Naive B cell (primary cell): ENCODE measurements at regions not wholly inside any gene's neighbourhood (a gene's known extent, or its start where the extent isn't known, plus 50 kb on each side); places are given as distances from the start of the nearest gene placed in this dataset.
"Not testable (repeated sequence)": the region's sequence is repeated elsewhere in the genome, so short reads cannot be mapped to it uniquely, and the experiment has no call there.

Source experiments
- ATAC-seq, 2 donors: fragments of 150-1000 bp; cut with Tn5 transposase; 2 replicates each; pipeline ENCODE4 v1.10.0; 2021; ENCODE audit warnings: low read depth in 2 of 2, mild to moderate bottlenecking in 2 of 2, moderate library complexity in 2 of 2
- DNase-seq: peaks from one replicate; pipeline ENCODE4 v3.0.0; 2022
- H3K27ac Mint-ChIP-seq, 6 donors: one replicate each; pipeline ENCODE4 v1.8.0; 2020 to 2022; ENCODE audit warnings: mild to moderate bottlenecking in 6 of 6, mixed read lengths in 6 of 6, moderate library complexity in 5 of 6, inconsistent platforms in 2 of 6
- H3K27me3 Mint-ChIP-seq, 3 donors: one replicate each; pipeline ENCODE4 v1.8.0; 2021 to 2022; ENCODE audit warnings: mixed read lengths in 3 of 3, mild to moderate bottlenecking in 1 of 3
- H3K36me3 Mint-ChIP-seq, 2 donors: one replicate each; pipeline ENCODE4 v1.8.0; 2020 to 2022; ENCODE audit warnings: mixed read lengths in 2 of 2, inconsistent platforms in 1 of 2, mild to moderate bottlenecking in 1 of 2
- H3K4me1 Mint-ChIP-seq, 3 donors: one replicate each; pipeline ENCODE4 v1.8.0; 2020 to 2022; ENCODE audit warnings: mixed read lengths in 3 of 3, inconsistent platforms in 1 of 3, mild to moderate bottlenecking in 1 of 3, moderate library complexity in 1 of 3
- H3K4me3 Mint-ChIP-seq, 8 donors: one replicate each; pipeline ENCODE4 v1.8.0; 2020 to 2022; ENCODE audit warnings: mild to moderate bottlenecking in 8 of 8, mixed read lengths in 8 of 8, moderate library complexity in 8 of 8, inconsistent platforms in 2 of 8
- H3K9me3 Mint-ChIP-seq, 7 donors: one replicate each; pipeline ENCODE4 v1.8.0; 2020 to 2022; ENCODE audit warnings: mixed read lengths in 7 of 7, mild to moderate bottlenecking in 5 of 7, inconsistent platforms in 2 of 7, moderate library complexity in 1 of 7

- no peaks in the 10 kb centered on the region for H3K27me3 Mint-ChIP-seq
- DNase-seq (no peak), ATAC-seq (no peak)
- peaks cover 0 to 5% (median 0%) of the 10 kb centered on the region in 7 donors for H3K9me3 Mint-ChIP-seq
- H3K36me3 Mint-ChIP-seq: no peaks in the 10 kb centered on the region
- H3K4me1 Mint-ChIP-seq: no peaks in the 10 kb centered on the region
- H3K4me3 Mint-ChIP-seq: no peak overlapping the region
- no peak overlapping the region for H3K27ac Mint-ChIP-seq
Observed at GRCh38 chr11:98740321-98740720, 280.4 kb upstream of the CNTN5 start.

- H3K4me1 Mint-ChIP-seq, ATAC-seq, H3K4me3 Mint-ChIP-seq, DNase-seq, H3K27me3 Mint-ChIP-seq, H3K36me3 Mint-ChIP-seq, H3K27ac Mint-ChIP-seq: not testable (repeated sequence)
- peaks cover 4 to 14% (median 11%) of the 10 kb centered on the region in 7 donors for H3K9me3 Mint-ChIP-seq
Observed at GRCh38 chr11:98763446-98763845, 257.3 kb upstream of the CNTN5 start.

- ATAC-seq (no peak), DNase-seq (no peak)
- no peak overlapping the region for H3K4me3 Mint-ChIP-seq
- no peaks in the 10 kb centered on the region for H3K27me3 Mint-ChIP-seq
- H3K9me3 Mint-ChIP-seq: peaks cover 3 to 20% (median 6%) of the 10 kb centered on the region in 7 donors
- no peak overlapping the region for H3K27ac Mint-ChIP-seq
- no peaks in the 10 kb centered on the region for H3K36me3 Mint-ChIP-seq
- no peaks in the 10 kb centered on the region for H3K4me1 Mint-ChIP-seq
Observed at GRCh38 chr11:98766903-98767302, 253.8 kb upstream of the CNTN5 start.

- H3K4me1 Mint-ChIP-seq, H3K36me3 Mint-ChIP-seq, DNase-seq, H3K4me3 Mint-ChIP-seq, H3K27me3 Mint-ChIP-seq, ATAC-seq, H3K27ac Mint-ChIP-seq: not testable (repeated sequence)
- H3K9me3 Mint-ChIP-seq: peaks cover 4 to 16% (median 5%) of the 10 kb centered on the region in 7 donors
Observed at GRCh38 chr11:98770046-98770445, 250.7 kb upstream of the CNTN5 start.

- Mint-ChIP-seq H3K4me1 (no peaks in the 10 kb centered on the region), H3K27ac (no peak overlapping the region), H3K27me3 (no peaks in the 10 kb centered on the region), H3K4me3 (no peak overlapping the region), H3K9me3 (peaks cover 2 to 16% (median 4%) of the 10 kb centered on the region in 7 donors), H3K36me3 (no peaks in the 10 kb centered on the region)
- no peak for DNase-seq
- no peak for ATAC-seq
Observed at GRCh38 chr11:98771791-98772190, 249.0 kb upstream of the CNTN5 start.

GRCh38 chr11:98772893-98773292 is 247.9 kb upstream of the CNTN5 start:
- Mint-ChIP-seq H3K27ac (no peak overlapping the region), H3K4me1 (no peaks in the 10 kb centered on the region), H3K4me3 (no peak overlapping the region), H3K27me3 (no peaks in the 10 kb centered on the region), H3K36me3 (no peaks in the 10 kb centered on the region), H3K9me3 (peaks cover 0 to 16% (median 4%) of the 10 kb centered on the region in 7 donors)
- ATAC-seq (no peak), DNase-seq (no peak)

GRCh38 chr11:98793276-98793675 is 227.5 kb upstream of the CNTN5 start:
- no peak for DNase-seq
- Mint-ChIP-seq H3K27me3 (no peaks in the 10 kb centered on the region), H3K4me3 (no peak overlapping the region), H3K27ac (no peak overlapping the region), H3K36me3 (no peaks in the 10 kb centered on the region), H3K4me1 (no peaks in the 10 kb centered on the region), H3K9me3 (peaks cover 0 to 8% (median 5%) of the 10 kb centered on the region in 7 donors)
- ATAC-seq: no peak

GRCh38 chr11:98798333-98798732 is 222.4 kb upstream of the CNTN5 start:
- H3K4me1 Mint-ChIP-seq: no peaks in the 10 kb centered on the region
- ATAC-seq (no peak), DNase-seq (no peak)
- no peaks in the 10 kb centered on the region for H3K36me3 Mint-ChIP-seq
- H3K27me3 Mint-ChIP-seq: no peaks in the 10 kb centered on the region
- H3K27ac Mint-ChIP-seq: no peak overlapping the region
- no peak overlapping the region for H3K4me3 Mint-ChIP-seq
- H3K9me3 Mint-ChIP-seq: peaks cover under 1 to 6% (median 4%) of the 10 kb centered on the region in 7 donors

GRCh38 chr11:98800696-98801095 is 220.1 kb upstream of the CNTN5 start:
- peak overlapping the region in 1 of 8 donors; percentile 12 for H3K4me3 Mint-ChIP-seq
- no peak for ATAC-seq
- DNase-seq: no peak
- no peaks in the 10 kb centered on the region for H3K27me3 Mint-ChIP-seq
- H3K4me1 Mint-ChIP-seq: no peaks in the 10 kb centered on the region
- no peaks in the 10 kb centered on the region for H3K36me3 Mint-ChIP-seq
- peaks cover 0 to 6% (median 0%) of the 10 kb centered on the region in 7 donors for H3K9me3 Mint-ChIP-seq
- H3K27ac Mint-ChIP-seq: no peak overlapping the region

GRCh38 chr11:98828986-98829708 is 191.6 kb upstream of the CNTN5 start:
- H3K4me3 Mint-ChIP-seq: no peak overlapping the region
- peaks cover 0 to 7% (median 5%) of the 10 kb centered on the region in 7 donors for H3K9me3 Mint-ChIP-seq
- no peaks in the 10 kb centered on the region for H3K27me3 Mint-ChIP-seq
- H3K4me1 Mint-ChIP-seq: no peaks in the 10 kb centered on the region
- DNase-seq (no peak), ATAC-seq (no peak)
- H3K36me3 Mint-ChIP-seq: no peaks in the 10 kb centered on the region
- no peak overlapping the region for H3K27ac Mint-ChIP-seq

GRCh38 chr11:98829971-98830370 is 190.8 kb upstream of the CNTN5 start:
- Mint-ChIP-seq H3K27me3 (no peaks in the 10 kb centered on the region), H3K4me1 (no peaks in the 10 kb centered on the region), H3K36me3 (no peaks in the 10 kb centered on the region), H3K4me3 (no peak overlapping the region), H3K27ac (no peak overlapping the region), H3K9me3 (peaks cover 0 to 7% (median 5%) of the 10 kb centered on the region in 7 donors)
- no peak for DNase-seq
- ATAC-seq: no peak

GRCh38 chr11:98834776-98835175 is 186.0 kb upstream of the CNTN5 start:
- Mint-ChIP-seq H3K27me3 (no peaks in the 10 kb centered on the region), H3K9me3 (peaks cover 0 to 21% (median 2%) of the 10 kb centered on the region in 7 donors), H3K27ac (no peak overlapping the region), H3K36me3 (no peaks in the 10 kb centered on the region), H3K4me1 (no peaks in the 10 kb centered on the region), H3K4me3 (no peak overlapping the region)
- DNase-seq (no peak), ATAC-seq (no peak)

- Mint-ChIP-seq H3K9me3 (peaks cover 0 to 21% (median 2%) of the 10 kb centered on the region in 7 donors), H3K27me3 (no peaks in the 10 kb centered on the region), H3K4me3 (no peak overlapping the region), H3K27ac (no peak overlapping the region), H3K36me3 (no peaks in the 10 kb centered on the region), H3K4me1 (no peaks in the 10 kb centered on the region)
- DNase-seq (no peak), ATAC-seq (no peak)
Observed at GRCh38 chr11:98835335-98835734, 185.4 kb upstream of the CNTN5 start.

- no peak for DNase-seq
- Mint-ChIP-seq H3K9me3 (peaks cover 0 to 21% (median 4%) of the 10 kb centered on the region in 7 donors), H3K27ac (no peak overlapping the region), H3K4me3 (no peak overlapping the region), H3K4me1 (no peaks in the 10 kb centered on the region), H3K36me3 (no peaks in the 10 kb centered on the region), H3K27me3 (no peaks in the 10 kb centered on the region)
- no peak for ATAC-seq
Observed at GRCh38 chr11:98836156-98836555, 184.6 kb upstream of the CNTN5 start.
